PC-3 (cell line): ENCODE measurements at regions not wholly inside any gene's neighbourhood (a gene's known extent, or its start where the extent isn't known, plus 50 kb on each side); places are given as distances from the start of the nearest gene placed in this dataset.

Source experiments
- ATAC-seq: fragments of 200-7000 bp; cut with Tn5 transposase; 2 replicates; pipeline ENCODE4 v1.9.1; 2020; ENCODE audit warnings: mild to moderate bottlenecking, moderate library complexity
- BruUV-seq: library from RNA; stranded (reverse); fragments of 400-500 nt; replicated peaks from 2 replicates; lab custom pipeline; 2021; lab: Mats Ljungman, UMichigan
- CTCF ChIA-PET: fragments of 300-600 bp; sonication (Branson Sonifier 250); formaldehyde crosslinking; loops from one replicate; lab custom pipeline; 2022; ENCODE audit warnings: antibody characterized with exemption; lab: Charles Lee
- POLR2A ChIA-PET: fragments of 300-600 bp; sonication (Branson Sonifier 250); formaldehyde crosslinking; loops from one replicate; lab custom pipeline; 2022; ENCODE audit warnings: antibody characterized with exemption; ENCODE audit not compliant: unreplicated experiment; lab: Charles Lee
- DNase-seq: peaks from one replicate; pipeline ENCODE4 v3.0.0-alpha.2; 2015
- H2AFZ ChIP-seq: fragments of 300-600 bp; sonication (generic); 2 replicates; pipeline ENCODE4 v1.6.0; 2016; ENCODE audit warnings: antibody characterized with exemption, low read length
- H3F3A ChIP-seq: fragments of 300-600 bp; sonication (generic); one replicate; pipeline ENCODE4 v1.6.0; 2017; ENCODE audit warnings: antibody characterized with exemption, low read length, control low read depth, mild to moderate bottlenecking; ENCODE audit not compliant: unreplicated experiment
- H3K27ac ChIP-seq: fragments of 300-600 bp; sonication (generic); 2 replicates; pipeline ENCODE4 v1.5.1; 2016; ENCODE audit warnings: mild to moderate bottlenecking, low read length
- H3K27me3 ChIP-seq: fragments of 300-600 bp; sonication (generic); 2 replicates; pipeline ENCODE4 v1.6.1; 2016; ENCODE audit warnings: low read length, mixed read lengths
- H3K36me3 ChIP-seq: fragments of 300-600 bp; sonication (generic); 2 replicates; pipeline ENCODE4 v1.6.1; 2016; ENCODE audit warnings: low read depth, mixed run types, low read length, mixed read lengths
- H3K4me1 ChIP-seq: fragments of 300-600 bp; sonication (generic); 2 replicates; pipeline ENCODE4 v1.5.1; 2016; ENCODE audit warnings: low read length; ENCODE audit not compliant: insufficient read depth
- H3K4me2 ChIP-seq: fragments of 300-600 bp; sonication (generic); 2 replicates; pipeline ENCODE4 v1.6.0; 2016; ENCODE audit warnings: low read length
- H3K4me3 ChIP-seq: fragments of 300-600 bp; sonication (generic); 2 replicates; pipeline ENCODE4 v1.5.1; 2016; ENCODE audit warnings: mild to moderate bottlenecking, low read length, mixed read lengths
- H3K79me2 ChIP-seq: fragments of 300-600 bp; sonication (generic); 2 replicates; pipeline ENCODE4 v1.6.1; 2017; ENCODE audit warnings: low read length, mixed read lengths
- H3K9ac ChIP-seq: fragments of 300-600 bp; sonication (generic); 2 replicates; pipeline ENCODE4 v1.6.0; 2016; ENCODE audit warnings: mild to moderate bottlenecking, low read length
- H3K9me2 ChIP-seq: fragments of 300-600 bp; sonication (generic); replicated peaks from 2 replicates; pipeline ENCODE4 v1.6.1; 2016; ENCODE audit warnings: mixed run types, low read length, mixed read lengths
- H3K9me3 ChIP-seq: fragments of 300-600 bp; sonication (generic); 2 replicates; pipeline ENCODE4 v1.6.1; 2016; ENCODE audit warnings: low read length, mixed read lengths
- H4K20me1 ChIP-seq: fragments of 300-600 bp; sonication (generic); 2 replicates; pipeline ENCODE4 v1.6.1; 2016; ENCODE audit warnings: low read length, mixed read lengths
- EZH2 ChIP-seq: fragments of 300-600 bp; sonication (generic); IDR thresholded peaks from one replicate; pipeline ENCODE4 v1.6.1; 2017; ENCODE audit warnings: antibody characterized with exemption, mild to moderate bottlenecking, low read length; ENCODE audit not compliant: unreplicated experiment
- EZH2phosphoT487 ChIP-seq: fragments of 300-600 bp; sonication (generic); IDR thresholded peaks from 2 replicates; pipeline ENCODE4 v1.6.1; 2018; ENCODE audit warnings: mild to moderate bottlenecking, antibody characterized with exemption, low read length, borderline replicate concordance
- intact Hi-C: fragments of 100-400 bp; cut with micrococcal nuclease; formaldehyde crosslinking; loops from 2 replicates; pipeline ENCODE4 v1.9.0; 2023
- TF ChIP-seq, protein P1 (sequence below): fragments of 300-600 bp; sonication (generic); conservative IDR thresholded peaks from 2 replicates; pipeline ENCODE4 v1.5.1; 2017; ENCODE audit warnings: antibody characterized with exemption, low read depth, mild to moderate bottlenecking, low read length

DNA sequence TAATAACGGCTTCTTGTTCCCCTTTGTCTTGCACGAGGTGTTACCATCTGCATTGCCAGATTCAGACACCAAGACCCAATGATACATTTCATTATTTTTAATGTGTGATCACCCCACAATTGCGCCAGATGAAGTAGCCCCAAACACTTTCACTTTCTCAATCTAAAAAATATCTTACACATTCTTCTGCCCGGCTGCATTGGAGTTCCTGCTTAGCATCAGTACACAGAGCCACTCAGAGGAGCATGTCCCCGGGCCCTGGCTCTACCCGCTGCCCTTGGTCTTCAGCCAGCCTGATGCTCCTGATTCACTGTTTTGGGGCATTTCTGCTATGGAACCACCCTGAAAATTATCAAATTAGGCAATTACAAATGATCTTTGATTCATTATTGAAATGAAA lies 66.0 kb upstream of the TENM3 start:
- no peaks in the 10 kb centered on the region for H3K4me1 ChIP-seq

DNA sequence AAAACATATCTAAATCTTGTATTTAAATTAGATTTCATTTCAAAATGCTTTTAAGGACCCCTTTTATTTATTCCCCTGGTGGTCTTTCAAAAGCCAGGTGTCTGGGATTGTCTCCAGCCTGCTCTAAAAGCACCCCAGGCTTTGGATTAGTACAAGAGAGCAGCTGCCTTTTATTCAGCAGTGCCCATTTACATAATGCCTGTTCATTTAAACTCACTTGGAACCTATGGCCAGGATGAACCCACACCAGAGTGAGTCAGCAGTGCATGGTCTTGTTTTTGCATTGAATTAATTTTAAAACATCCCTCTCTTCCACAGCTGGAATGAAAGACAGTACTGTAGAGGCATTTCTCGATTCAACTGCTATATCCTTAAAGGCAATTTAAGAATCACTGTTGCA lies 64.1 kb upstream of the TENM3 start:
- H3K79me2 ChIP-seq = no peaks in the 10 kb centered on the region
- no peaks in the 10 kb centered on the region for H3K27me3 ChIP-seq
- H3K36me3 ChIP-seq = no peaks in the 10 kb centered on the region
- intact Hi-C loops = no loop called here
- ATAC-seq = no peak
- H3K4me1 ChIP-seq = no peaks in the 10 kb centered on the region
- POLR2A ChIA-PET = no interaction called here
- TF ChIP-seq, protein P1, sequence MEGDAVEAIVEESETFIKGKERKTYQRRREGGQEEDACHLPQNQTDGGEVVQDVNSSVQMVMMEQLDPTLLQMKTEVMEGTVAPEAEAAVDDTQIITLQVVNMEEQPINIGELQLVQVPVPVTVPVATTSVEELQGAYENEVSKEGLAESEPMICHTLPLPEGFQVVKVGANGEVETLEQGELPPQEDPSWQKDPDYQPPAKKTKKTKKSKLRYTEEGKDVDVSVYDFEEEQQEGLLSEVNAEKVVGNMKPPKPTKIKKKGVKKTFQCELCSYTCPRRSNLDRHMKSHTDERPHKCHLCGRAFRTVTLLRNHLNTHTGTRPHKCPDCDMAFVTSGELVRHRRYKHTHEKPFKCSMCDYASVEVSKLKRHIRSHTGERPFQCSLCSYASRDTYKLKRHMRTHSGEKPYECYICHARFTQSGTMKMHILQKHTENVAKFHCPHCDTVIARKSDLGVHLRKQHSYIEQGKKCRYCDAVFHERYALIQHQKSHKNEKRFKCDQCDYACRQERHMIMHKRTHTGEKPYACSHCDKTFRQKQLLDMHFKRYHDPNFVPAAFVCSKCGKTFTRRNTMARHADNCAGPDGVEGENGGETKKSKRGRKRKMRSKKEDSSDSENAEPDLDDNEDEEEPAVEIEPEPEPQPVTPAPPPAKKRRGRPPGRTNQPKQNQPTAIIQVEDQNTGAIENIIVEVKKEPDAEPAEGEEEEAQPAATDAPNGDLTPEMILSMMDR = no peak
- TF ChIP-seq EZH2 = no peak
- no peak for TF ChIP-seq EZH2phosphoT487
- no peak overlapping the region for H3K4me3 ChIP-seq
- CTCF ChIA-PET = no interaction called here
- H4K20me1 ChIP-seq = no peaks in the 10 kb centered on the region
- no peaks in the 10 kb centered on the region for H3F3A ChIP-seq
- H3K27ac ChIP-seq = no peak overlapping the region
- H3K9me2 ChIP-seq = no peaks in the 10 kb centered on the region
- no peak overlapping the region for H3K4me2 ChIP-seq
- DNase-seq = no peak
- H2AFZ ChIP-seq = no peak overlapping the region
- no TSS peak for BruUV-seq
- no peak overlapping the region for H3K9ac ChIP-seq
- H3K9me3 ChIP-seq = no peaks in the 10 kb centered on the region

More for the DNA sequence above, 66.0 kb upstream of the TENM3 start:
- BruUV-seq = no TSS peak
- H3K4me3 ChIP-seq = no peak overlapping the region
- no peak for ATAC-seq
- H3K9me2 ChIP-seq = no peaks in the 10 kb centered on the region
- H3K36me3 ChIP-seq = no peaks in the 10 kb centered on the region
- no peaks in the 10 kb centered on the region for H4K20me1 ChIP-seq
- H3F3A ChIP-seq = no peaks in the 10 kb centered on the region
- no peaks in the 10 kb centered on the region for H3K27me3 ChIP-seq
- no peak overlapping the region for H2AFZ ChIP-seq
- H3K9me3 ChIP-seq = no peaks in the 10 kb centered on the region
- intact Hi-C loops = no loop called here
- ChIA-PET CTCF (no interaction called here), POLR2A (no interaction called here)
- H3K9ac ChIP-seq = no peak overlapping the region
- H3K27ac ChIP-seq = no peak overlapping the region
- TF ChIP-seq EZH2phosphoT487 (no peak), EZH2 (no peak)
- TF ChIP-seq, protein P1 = no peak
- no peaks in the 10 kb centered on the region for H3K79me2 ChIP-seq
- DNase-seq = no peak
- no peak overlapping the region for H3K4me2 ChIP-seq

DNA sequence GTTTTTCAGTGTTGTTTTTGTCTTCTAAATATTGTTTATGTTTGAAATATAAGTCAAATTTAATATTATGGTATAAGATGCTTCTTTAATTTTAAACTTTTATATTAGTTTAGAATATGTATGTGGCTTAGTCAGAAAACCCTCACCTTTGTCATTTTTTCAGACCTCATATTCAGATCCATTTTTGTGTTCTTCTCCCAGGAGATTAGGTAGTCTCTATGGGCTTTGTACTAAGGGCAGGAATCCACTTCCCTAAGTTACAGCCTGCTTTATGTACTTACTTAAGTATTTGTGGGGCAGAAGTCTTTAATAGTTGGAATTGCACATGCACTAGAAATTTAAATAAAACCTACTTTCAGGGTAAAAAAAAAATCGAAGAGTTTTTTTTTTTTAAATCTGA lies 63.5 kb upstream of the TENM3 start:
- no peaks in the 10 kb centered on the region for H3K9me2 ChIP-seq
- ATAC-seq (no peak), DNase-seq (no peak)
- BruUV-seq = no TSS peak
- no peak overlapping the region for H2AFZ ChIP-seq
- H3K9ac ChIP-seq = no peak overlapping the region
- H3K27me3 ChIP-seq = no peaks in the 10 kb centered on the region
- no peak for TF ChIP-seq EZH2
- TF ChIP-seq EZH2phosphoT487 = no peak
- TF ChIP-seq, protein P1 = no peak
- H3K4me3 ChIP-seq = no peak overlapping the region
- no peaks in the 10 kb centered on the region for H3K4me1 ChIP-seq
- no peaks in the 10 kb centered on the region for H3K36me3 ChIP-seq
- ChIA-PET CTCF (no interaction called here), POLR2A (no interaction called here)
- H4K20me1 ChIP-seq = no peaks in the 10 kb centered on the region
- no peaks in the 10 kb centered on the region for H3F3A ChIP-seq
- no peaks in the 10 kb centered on the region for H3K9me3 ChIP-seq
- H3K27ac ChIP-seq = no peak overlapping the region
- H3K79me2 ChIP-seq = no peaks in the 10 kb centered on the region
- no peak overlapping the region for H3K4me2 ChIP-seq
- intact Hi-C loops = no loop called here
